ENCODE measurements at regions not wholly inside any gene's neighbourhood (a gene's known extent, or its start where the extent isn't known, plus 50 kb on each side); places are given as distances from the start of the nearest gene placed in this dataset.

- intact Hi-C loops (cut with DNase I, micrococcal nuclease) = no loop called here
- Mint-ChIP-seq H3K27me3 (no peaks in the 10 kb centered on the region), H3K4me1 (ENCODE audit: low read depth) (no peaks in the 10 kb centered on the region), H3K36me3 (ENCODE audit: low read depth) (no peaks in the 10 kb centered on the region), H3K27ac (no peak overlapping the region), H3K9me3 (no peaks in the 10 kb centered on the region), H3K4me3 (no peak overlapping the region)
- no peaks in the 10 kb centered on the region for H3K36me3 ChIP-seq (ENCODE audit: insufficient read depth, low read length)
- DNase-seq (no peak), ATAC-seq (ENCODE audit: poor library complexity) (no peak)
- ChIA-PET POLR2A (no interaction called here), CTCF (no interaction called here)
- no peak overlapping the region for H3K27ac ChIP-seq (ENCODE audit: low read depth in 1 of 2, low read length in 2 of 2)
- H3K4me1 ChIP-seq (ENCODE audit: insufficient read depth, low read length) = no peaks in the 10 kb centered on the region
- H3K27me3 ChIP-seq (ENCODE audit: control insufficient read depth in 1 of 2, insufficient read depth in 2 of 2, low read length in 2 of 2) = no peaks in the 10 kb centered on the region
- TF ChIP-seq CTCF (IDR thresholded peaks at IDR 0.05) = no peak
- H3K4me3 ChIP-seq (ENCODE audit: low read length) = no peak overlapping the region
- no peaks in the 10 kb centered on the region for H3K9me3 ChIP-seq (ENCODE audit: control insufficient read depth in 1 of 2, insufficient read depth in 1 of 2, low read length in 2 of 2)
Measured at GRCh38 chrX:121254336-121254735, 206.9 kb downstream of the GLUD2 start.

GRCh38 chrX:121256647-121257046 lies 209.2 kb downstream of the GLUD2 start:
- ATAC-seq (ENCODE audit: poor library complexity) (no peak), DNase-seq (no peak)
- no peak overlapping the region for H3K27ac Mint-ChIP-seq
- no peaks in the 10 kb centered on the region for H3K9me3 ChIP-seq (ENCODE audit: control insufficient read depth in 1 of 2, insufficient read depth in 1 of 2, low read length in 2 of 2)
- H3K9me3 Mint-ChIP-seq = no peaks in the 10 kb centered on the region
- ChIA-PET CTCF (no interaction called here), POLR2A (no interaction called here)
- no peaks in the 10 kb centered on the region for H3K4me1 Mint-ChIP-seq (ENCODE audit: low read depth)
- no peaks in the 10 kb centered on the region for H3K36me3 Mint-ChIP-seq (ENCODE audit: low read depth)
- intact Hi-C loops (cut with DNase I, micrococcal nuclease) = no loop called here
- H3K27ac ChIP-seq (ENCODE audit: low read depth in 1 of 2, low read length in 2 of 2) = no peak overlapping the region
- no peaks in the 10 kb centered on the region for H3K27me3 Mint-ChIP-seq
- no peaks in the 10 kb centered on the region for H3K4me1 ChIP-seq (ENCODE audit: insufficient read depth, low read length)
- H3K4me3 ChIP-seq (ENCODE audit: low read length) = no peak overlapping the region
- no peak for TF ChIP-seq CTCF (IDR thresholded peaks at IDR 0.05)
- H3K36me3 ChIP-seq (ENCODE audit: insufficient read depth, low read length) = no peaks in the 10 kb centered on the region
- no peak overlapping the region for H3K4me3 Mint-ChIP-seq
- H3K27me3 ChIP-seq (ENCODE audit: control insufficient read depth in 1 of 2, insufficient read depth in 2 of 2, low read length in 2 of 2) = no peaks in the 10 kb centered on the region

GRCh38 chrX:121258545-121258944 lies 211.1 kb downstream of the GLUD2 start:
- Mint-ChIP-seq H3K9me3 (no peaks in the 10 kb centered on the region), H3K4me3 (no peak overlapping the region), H3K36me3 (ENCODE audit: low read depth) (no peaks in the 10 kb centered on the region), H3K27me3 (no peaks in the 10 kb centered on the region), H3K4me1 (ENCODE audit: low read depth) (no peaks in the 10 kb centered on the region), H3K27ac (no peak overlapping the region)
- H3K4me3 ChIP-seq (ENCODE audit: low read length) = no peak overlapping the region
- DNase-seq = no peak
- intact Hi-C loops (cut with DNase I, micrococcal nuclease) = no loop called here
- H3K4me1 ChIP-seq (ENCODE audit: insufficient read depth, low read length) = no peaks in the 10 kb centered on the region
- no peak for TF ChIP-seq CTCF (IDR thresholded peaks at IDR 0.05)
- H3K27ac ChIP-seq (ENCODE audit: low read depth in 1 of 2, low read length in 2 of 2) = no peak overlapping the region
- no peaks in the 10 kb centered on the region for H3K36me3 ChIP-seq (ENCODE audit: insufficient read depth, low read length)
- no peak for ATAC-seq (ENCODE audit: poor library complexity)
- CTCF ChIA-PET = no interaction called here
- POLR2A ChIA-PET = no interaction called here
- no peaks in the 10 kb centered on the region for H3K9me3 ChIP-seq (ENCODE audit: control insufficient read depth in 1 of 2, insufficient read depth in 1 of 2, low read length in 2 of 2)
- H3K27me3 ChIP-seq (ENCODE audit: control insufficient read depth in 1 of 2, insufficient read depth in 2 of 2, low read length in 2 of 2) = no peaks in the 10 kb centered on the region
